Fibroblast of skin of left quadriceps (primary cell): ENCODE measurements at regions not wholly inside any gene's neighbourhood (a gene's known extent, or its start where the extent isn't known, plus 50 kb on each side); places are given as distances from the start of the nearest gene placed in this dataset.

Source experiments
- DNase-seq, 2 experiments: peaks; one replicate each; pipeline ENCODE4 v3.0.0-alpha.2; 2013; ENCODE audit warnings: low read depth in 2 of 2

DNA sequence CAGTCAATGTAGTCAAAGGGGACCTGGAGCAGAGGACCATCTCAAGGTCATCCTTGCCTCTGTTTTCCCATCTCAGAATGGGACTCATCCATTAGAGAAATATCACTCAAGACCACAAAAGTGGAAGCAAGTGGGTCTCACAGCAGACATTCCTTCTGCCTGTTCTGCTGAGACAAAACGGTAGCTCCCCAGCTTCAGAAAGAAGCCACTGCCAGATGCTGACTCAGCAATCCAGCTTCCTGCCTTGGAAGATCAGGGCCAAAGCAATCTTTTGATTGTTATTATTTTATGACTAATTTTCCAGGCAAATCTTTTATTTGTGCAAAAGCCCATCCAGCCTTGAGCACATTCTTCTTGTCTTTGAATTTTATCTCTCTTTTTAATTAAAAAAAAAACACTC lies 86.8 kb downstream of the CCT6B start:
- DNase-seq: no peak

DNA sequence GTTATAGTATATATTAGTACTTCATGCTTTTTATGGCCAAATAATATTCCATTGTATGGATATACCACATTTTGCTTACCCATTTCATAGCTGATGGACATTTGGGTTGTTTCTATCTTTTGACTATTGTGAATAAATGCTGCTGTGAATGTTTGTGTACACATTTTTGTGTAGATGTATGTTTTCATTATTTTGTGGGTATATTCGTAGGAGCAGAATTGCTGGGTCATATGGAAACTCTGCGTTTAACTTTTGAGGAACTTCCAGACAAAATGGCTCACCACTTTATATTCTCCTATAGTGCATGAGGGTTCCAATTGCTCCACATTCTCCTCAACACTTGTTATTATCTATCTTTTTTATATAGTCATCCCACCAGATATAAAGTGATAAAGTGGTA lies 88.6 kb downstream of the CCT6B start:
- DNase-seq: no peak

DNA sequence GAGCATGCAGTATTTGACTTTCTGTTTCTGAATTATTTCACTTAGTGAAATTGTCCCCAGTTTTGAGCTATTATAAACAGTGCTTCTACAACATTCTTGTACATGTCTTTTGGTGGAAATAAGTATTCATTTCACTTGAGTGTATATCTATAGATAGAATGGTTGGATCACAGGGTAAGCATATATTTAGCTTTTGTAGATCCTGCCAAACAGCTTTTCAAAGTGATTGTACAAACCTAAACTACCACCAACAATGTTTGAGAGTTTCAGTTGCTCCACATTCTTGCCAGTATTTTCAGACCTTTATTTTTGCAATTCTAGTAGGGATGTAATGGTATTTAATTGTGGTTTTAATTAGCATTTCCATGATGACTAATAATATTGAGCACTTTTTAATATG lies 91.6 kb downstream of the CCT6B start:
- DNase-seq: no peak

DNA sequence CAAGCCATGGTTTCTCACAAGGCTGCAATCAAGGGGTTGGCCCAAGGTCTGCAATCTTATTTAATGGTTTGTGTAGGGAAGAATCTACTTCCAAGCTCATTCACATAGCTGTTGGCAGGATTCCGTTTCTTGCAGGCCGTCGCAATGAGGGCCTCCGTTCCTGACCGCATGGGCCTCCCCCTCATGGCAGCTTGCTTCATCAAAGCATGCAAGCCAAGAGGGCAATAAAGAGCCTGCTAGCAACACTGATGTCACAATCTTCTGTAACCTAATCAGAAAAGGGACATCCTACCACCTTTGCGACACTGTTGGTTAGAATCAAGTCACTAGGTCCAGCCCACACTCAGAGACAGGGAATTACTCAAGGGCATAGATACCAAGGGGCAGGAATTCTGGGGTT lies 95.5 kb downstream of the CCT6B start:
- no peak for DNase-seq

DNA sequence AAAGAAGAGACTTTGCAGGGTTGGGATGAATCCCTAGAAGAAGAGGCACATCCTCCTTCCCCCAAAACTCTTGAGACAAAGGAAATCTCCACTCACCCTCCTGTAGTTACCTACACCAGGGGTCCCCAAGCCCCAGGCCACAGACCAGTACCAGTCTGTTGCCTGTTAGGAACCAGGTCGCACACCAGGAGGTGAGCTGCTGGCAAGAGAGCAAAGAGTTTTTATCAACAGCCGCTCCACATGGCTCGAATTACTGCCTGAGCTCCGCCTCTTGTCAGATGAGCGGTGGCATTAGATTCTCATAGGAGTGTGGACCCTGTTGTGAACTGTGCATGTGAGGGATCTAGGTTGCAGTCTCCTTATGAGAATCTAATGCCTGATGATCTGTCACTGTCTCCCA lies 98.9 kb downstream of the CCT6B start:
- no peak for DNase-seq

DNA sequence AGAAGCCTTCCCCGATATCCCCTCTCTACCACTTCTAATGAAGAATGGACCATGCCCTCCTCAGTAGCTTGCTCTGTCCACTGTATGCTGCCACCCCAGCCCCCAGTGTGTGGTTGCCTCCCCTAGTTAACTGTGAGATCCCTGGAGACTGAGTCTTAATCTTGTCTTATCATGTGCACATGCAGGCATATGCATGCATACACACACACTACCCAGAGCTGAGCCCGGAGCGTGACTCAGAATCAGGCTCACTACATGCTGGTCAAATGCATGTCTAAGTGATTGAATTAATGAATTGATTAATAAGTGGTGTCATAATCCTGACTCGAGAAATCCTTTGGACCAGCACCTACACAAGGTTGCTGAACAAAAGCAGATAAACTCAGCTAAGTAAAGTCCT lies 99.4 kb downstream of the CCT6B start:
- DNase-seq: no peak

DNA sequence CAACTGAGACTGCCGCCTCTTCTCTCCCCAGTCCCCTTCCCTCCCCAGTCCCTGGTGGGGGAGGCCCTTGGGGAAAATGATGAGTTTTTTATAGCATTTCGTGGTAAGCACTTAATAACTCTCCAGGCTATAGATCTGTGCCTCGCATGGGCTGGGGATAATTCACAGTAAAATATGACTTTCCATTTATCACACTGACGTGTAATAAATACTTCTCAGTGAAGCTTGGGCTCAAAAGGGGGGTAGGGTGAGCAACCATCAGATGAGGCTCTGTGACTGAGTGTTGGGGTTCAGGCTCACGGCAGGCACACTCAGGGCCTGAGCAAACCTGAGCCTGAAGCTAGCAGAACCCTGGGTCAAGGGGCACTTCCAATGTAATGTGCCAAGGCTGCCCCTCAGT lies 101.6 kb downstream of the CCT6B start:
- DNase-seq: no peak

DNA sequence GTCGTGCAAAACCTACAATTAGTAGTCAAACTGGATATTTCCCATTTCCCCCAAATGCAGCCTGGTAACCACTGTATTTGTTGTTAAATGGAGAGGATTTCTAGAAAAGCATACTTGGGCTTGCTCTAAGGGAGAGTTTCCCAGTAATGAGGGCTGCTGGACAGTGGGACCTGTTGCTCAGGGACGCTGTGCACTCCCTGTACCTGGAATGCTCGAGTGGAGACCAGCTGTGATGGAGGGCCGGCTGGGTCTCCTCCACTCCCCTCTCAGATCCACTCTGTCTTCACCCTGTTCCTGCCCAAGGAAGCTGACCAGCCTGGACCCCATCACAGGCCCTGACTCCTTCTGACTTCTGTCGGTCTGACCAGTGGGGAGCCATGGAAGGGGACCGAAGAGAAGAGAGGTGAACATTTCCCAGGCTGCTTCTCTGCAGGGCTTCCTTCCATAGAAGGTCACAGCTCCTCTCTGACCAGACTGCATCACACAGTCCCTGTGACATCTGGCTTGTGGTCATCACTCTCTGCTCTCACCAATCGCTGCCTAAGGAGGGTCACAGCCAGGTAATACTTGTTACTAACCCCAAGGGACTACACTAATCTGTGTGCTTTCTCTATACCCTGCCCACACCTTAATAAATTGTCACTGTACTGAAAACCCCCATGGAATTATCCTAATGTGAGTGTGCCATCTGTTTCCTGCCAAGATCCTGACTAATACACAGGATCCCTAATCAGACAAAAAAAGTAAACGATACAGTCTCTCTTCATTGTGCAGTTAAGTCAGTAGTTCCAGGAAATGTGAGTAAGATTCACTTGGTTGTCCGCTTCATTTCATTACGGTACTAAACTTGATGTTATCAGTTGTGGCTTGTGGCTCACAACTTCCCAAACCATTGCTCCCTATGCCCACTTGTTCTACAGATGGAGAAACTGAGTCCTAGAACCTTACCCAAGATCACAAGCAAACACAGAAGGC lies 102.4 kb downstream of the CCT6B start:
- no peak for DNase-seq

DNA sequence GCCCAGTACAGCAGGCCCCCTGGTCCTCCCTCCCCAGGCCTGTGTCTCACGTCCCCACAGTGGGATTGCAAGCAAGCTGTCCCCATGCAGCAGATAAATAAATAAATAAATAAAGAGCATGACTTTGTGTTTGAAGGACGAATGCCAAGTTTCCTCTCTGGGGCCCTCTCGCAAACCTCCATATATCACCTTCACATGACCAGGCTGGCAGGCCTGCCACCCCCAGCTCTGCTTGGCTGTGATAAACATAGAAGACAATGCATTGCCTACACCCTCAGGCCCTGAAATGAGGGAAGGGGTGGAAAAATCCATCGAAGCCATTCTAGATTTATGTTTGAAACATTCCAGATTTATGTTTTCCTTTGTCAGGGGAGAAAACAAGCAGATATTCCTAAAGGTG lies 107.3 kb downstream of the CCT6B start:
- no peak for DNase-seq

DNA sequence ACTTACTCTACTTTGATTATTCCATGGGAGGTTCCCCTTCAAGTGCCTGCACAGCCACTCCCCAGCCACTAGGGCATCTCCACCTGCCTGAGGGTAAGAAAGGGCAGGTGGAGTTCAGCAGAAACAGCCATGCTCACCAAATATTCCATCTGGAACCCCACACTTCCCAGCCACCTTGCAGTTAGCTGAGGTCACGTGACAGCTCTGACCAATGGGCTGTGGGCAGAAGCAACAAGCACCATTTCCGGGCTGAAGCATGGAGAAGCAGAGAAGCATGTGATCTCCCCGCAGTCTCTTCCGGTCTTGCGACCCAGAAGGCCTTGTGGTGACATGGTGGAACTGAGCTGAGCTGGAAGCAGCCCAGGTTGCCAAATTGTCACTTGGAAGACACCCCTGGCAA lies 108.6 kb downstream of the CCT6B start:
- no peak for DNase-seq

DNA sequence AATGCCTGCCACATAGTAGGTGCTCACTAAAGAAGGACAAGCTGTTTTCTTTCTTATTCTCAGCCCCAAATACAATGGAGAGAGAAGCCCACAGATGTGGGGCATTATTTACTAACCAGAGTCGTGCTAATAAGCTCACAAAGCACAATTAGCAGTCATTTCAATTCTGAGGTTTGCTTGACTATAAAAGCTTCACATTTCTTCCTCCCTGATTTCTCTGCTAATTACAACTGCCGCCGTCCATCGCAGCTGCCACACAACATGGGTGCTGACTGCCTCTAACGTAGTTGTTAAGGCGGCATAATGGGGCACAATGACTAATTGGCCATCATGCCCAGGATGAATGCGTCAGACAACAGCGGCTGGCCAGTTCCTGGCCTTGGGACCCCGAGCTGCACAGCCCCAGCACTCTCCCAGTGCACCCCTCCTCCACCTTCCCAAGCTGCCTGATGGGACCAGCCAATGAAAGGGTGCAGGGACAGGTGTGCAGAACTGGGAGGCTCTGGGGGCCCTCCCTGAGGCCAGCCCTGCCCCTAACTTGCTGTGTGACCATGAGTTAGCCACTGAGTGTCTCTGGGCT lies 109.2 kb downstream of the CCT6B start:
- DNase-seq: no peak

DNA sequence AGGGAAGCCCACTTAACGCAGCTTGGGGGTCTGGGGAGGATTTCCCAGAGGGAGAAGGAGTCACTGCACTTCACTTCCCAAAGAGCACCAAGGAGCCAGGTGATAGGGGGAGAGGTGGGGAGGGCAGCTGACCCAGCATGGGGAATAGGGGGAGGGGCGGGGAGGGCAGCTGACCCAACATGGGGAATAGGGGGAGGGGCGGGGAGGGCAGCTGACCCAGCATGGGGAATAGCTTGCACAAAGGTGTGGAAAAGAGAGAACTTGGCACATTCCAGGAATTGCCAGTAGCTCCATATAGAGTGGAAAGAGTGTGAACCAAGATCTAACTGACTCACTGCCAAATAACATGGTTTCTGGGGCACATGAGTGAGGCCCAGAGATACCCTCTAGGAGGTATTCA lies 110.3 kb downstream of the CCT6B start:
- no peak for DNase-seq

DNA sequence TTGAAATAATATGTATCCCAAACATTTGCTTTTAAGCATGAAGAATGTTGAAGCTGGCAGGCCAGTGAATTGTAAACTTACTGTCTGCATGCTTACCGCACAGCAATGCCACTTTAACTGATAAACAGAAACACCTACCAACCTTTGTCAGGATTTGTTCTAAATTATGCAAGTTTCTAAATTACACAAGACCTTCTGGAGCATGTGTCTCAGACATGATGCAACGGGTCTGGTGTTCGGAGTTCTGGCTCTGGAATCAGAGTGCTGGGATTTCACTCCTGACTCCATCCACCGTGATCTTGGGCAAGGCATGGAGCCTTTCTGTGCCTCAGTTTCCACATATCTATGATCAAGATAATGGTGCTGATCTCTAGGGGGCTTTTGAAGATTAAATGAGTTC lies 111.2 kb downstream of the CCT6B start:
- no peak for DNase-seq

DNA sequence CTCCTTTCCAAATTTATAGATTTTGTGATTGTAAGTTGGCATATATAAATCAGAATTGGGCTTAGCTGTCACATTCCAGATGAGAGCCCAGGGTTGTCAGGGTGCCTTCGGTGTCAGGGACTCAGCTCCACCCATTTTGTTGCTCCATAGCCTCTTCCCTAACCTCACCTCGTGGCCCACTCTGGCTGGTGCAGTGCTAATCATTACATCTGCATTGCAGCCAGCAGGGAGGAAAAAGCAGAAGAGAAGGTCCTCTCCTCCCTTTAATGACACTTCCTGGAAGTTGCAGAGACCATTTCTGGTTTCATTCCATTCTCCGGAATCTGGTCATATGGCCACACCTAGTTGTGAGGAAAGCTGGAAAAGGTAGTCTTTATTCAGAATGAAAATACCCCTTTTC lies 113.3 kb downstream of the CCT6B start:
- DNase-seq: no peak

DNA sequence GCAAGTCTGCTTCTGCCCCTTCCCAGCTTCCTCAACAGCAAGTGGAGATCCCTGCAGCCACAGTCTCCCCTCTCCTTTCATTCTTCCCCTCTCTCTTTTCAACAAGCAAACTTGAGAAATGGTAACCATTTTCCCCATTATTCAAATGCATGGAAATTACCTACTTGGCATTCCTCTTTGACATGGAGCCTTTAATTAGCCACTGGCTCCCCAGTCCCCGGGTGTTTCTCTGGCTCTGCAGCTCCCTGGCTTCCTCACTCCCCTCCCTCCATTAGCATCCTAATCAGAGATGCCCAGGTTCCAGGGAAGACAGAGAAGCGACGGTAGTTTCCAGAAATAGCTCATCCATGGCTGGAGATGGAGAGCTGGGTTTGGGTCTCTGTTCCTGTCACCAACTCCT lies 116.0 kb downstream of the CCT6B start:
- DNase-seq: no peak

DNA sequence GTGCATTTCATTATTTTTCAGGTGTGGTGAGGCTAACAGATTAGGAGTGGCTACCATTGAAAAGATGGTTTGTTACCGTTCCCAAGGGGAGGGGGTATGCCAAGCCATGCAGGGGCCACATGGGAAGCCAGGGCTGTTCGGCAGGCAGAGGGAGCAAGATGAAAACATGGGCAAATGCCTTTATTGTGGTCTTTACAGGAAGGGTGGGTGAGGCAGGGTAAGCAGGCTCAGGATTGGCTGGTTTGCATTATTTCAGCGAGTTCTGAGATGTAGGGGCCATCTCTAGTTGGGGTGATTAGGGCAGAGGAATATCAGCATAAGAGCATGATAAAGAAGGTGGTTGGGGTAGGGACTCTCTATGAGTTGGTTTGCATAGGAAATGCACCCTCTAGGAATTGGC lies 117.6 kb downstream of the CCT6B start:
- DNase-seq: no peak

DNA sequence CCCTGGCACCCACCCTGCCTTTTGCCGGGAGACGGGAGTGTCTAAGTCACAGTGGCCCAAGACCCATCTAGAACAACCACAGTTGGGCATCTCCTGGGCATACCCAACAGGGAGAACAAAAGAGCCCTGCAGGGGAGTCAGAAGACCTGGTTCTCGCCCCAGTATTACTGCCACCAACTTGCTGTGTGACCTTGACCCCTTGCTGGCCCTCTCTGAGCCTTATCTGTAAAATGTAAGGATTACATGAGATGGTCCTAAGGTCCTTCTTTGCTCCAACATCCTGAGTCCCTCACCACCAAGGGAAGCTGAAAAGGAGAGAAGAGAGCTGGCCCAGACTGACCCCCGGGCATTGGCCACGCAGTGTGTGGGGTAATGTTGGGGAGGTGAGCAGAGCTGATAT lies 119.0 kb downstream of the CCT6B start:
- no peak for DNase-seq

DNA sequence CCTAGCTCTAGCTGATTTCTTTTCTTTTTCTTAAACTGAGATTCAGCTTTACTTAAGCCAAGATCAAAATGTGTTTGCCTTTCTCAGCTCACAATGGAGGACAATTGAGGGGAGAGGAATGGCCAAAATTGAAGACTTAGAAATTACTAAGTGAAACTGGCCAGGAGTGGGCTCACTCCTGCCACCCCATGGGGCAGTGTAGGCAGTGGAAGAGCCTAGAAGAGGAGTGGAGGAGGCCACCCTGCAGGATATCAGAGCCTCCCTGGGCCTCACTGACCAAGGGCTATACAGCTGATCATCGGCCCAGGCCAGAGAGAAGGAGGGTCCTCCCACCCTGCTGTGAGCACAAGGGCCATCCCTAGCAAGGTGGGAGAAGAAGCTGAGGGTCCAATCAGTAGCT lies 119.8 kb downstream of the CCT6B start:
- DNase-seq: no peak

DNA sequence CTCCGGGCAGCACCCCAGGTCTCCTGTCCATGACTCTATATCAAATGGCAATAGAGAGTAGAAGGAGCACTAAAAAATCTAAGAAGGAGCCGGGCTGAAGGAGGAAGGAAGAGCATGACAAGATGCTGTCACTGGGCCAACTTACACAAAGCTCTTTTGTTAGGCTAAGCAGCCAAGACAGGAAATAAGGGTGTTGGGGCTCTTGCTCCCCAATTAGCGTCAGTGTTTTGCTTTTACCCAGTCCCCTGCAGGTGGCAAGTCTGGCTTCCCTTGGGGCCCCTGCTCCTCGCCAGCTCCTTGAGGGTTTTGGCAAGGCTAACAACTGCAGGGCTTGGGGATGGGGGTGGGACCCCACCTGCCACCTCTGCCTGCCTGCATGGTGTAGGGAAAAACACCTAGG lies 120.5 kb downstream of the CCT6B start:
- DNase-seq: no peak

DNA sequence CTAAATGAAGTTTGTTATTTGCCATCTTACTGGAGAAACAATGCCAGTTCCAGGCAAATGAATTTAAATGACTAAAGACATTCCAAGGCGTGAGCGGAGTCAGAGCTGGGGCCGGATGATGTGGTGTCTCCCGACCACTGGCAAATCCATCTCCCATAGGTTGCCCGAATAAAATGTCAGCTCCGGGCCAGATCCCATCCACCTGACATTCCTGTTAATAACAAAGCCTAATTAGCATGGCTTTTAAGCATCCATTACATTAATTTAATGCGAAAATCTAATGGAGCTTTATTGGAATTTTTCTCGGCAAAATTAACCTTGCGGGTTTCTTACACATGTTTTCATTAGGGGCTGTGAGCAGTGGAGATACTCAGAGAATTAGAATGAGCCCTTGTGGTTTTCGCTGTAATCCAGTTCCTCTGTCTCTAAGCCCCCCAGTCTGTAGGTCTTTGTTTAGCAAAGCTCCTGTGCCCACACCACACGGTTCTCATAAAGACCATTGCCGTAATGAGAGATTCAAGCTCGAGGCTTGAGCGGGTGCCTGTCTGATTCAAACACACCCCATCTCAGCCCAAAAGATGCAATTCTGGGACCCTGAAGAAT lies 123.3 kb downstream of the CCT6B start:
- DNase-seq: no peak

DNA sequence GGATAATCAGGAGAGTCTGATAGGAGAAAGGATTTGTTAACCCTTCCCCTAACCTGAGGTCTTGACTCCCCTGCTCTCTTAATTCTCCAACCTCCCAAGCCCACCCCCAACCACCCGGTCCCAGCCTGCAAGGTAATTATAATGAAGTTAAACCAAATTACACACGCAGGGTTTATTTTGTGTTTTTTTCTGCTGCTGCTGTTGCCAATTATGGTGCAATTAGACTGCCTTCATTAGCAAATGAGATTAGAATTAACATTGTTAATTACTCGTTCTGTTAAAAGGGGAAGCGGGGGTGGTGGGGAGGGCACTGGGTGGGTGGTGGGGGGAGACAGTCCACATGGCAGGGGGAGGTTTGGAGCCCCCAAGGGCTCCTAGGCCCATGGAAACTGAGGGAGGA lies 128.9 kb downstream of the CCT6B start:
- DNase-seq: no peak

DNA sequence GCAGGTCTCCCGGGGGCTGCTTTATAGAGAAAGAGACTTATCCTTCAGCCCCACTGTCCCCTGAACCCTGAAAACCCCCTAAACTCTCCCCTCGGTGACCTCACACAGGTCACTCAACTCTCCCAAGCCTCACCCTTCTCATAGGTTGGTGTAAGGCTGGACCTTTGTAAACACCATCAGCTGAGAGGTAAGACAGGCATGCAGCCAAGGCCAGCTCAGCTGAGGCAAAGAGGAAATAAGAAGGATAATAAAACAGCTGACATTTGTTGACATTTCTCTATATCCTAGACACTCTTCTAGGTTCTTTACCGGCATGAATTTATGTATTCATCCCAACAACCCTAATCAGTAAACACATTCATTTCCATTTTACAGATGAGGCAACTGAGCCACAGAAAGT lies 134.3 kb downstream of the CCT6B start:
- no peak for DNase-seq

DNA sequence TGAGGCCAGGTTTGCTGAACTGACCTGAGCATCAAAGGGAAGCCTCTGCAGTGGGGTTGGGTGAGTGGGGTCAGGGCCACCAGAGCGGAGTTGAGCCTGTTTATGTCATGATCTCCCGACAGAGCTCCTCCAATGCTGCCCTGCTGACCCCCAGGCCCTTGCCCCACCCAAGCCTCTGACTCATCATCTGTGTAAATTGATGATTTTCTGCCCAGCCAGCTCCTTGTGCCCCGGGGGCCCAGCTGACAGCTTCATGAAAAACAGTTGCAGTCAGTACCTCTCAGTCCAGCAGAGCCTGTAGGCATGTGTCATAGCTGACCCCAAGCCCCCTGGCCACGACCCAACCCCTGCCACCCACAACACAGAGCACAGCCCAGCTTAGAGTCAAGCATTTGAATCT lies 134.9 kb downstream of the CCT6B start:
- DNase-seq: no peak
